ENCODE measurements at regions not wholly inside any gene's neighbourhood (a gene's known extent, or its start where the extent isn't known, plus 50 kb on each side); places are given as distances from the start of the nearest gene placed in this dataset.

- Mint-ChIP-seq H3K9me3 (ENCODE audit: unreplicated experiment) (no peaks in the 10 kb centered on the region), H3K27ac (ENCODE audit: unreplicated experiment) (no peak overlapping the region), H3K36me3 (ENCODE audit: unreplicated experiment) (no peaks in the 10 kb centered on the region), H3K27me3 (ENCODE audit: unreplicated experiment) (no peaks in the 10 kb centered on the region), H3K4me1 (ENCODE audit: low read depth, unreplicated experiment) (no peaks in the 10 kb centered on the region), H3K4me3 (ENCODE audit: unreplicated experiment) (no peak overlapping the region)
- no peak for DNase-seq
- TF ChIP-seq CTCF (IDR thresholded peaks at IDR 0.05; ENCODE audit: partially characterized antibody, unreplicated experiment), result no peak
Measured at GRCh38 chr3:159416856-159417255, 571.8 kb upstream of the IL12A start.

GRCh38 chr3:159417761-159418160 is 570.9 kb upstream of the IL12A start:
- no peaks in the 10 kb centered on the region for H3K36me3 Mint-ChIP-seq (ENCODE audit: unreplicated experiment)
- DNase-seq, result no peak
- no peaks in the 10 kb centered on the region for H3K9me3 Mint-ChIP-seq (ENCODE audit: unreplicated experiment)
- H3K27ac Mint-ChIP-seq (ENCODE audit: unreplicated experiment), result no peak overlapping the region
- no peaks in the 10 kb centered on the region for H3K27me3 Mint-ChIP-seq (ENCODE audit: unreplicated experiment)
- no peak for TF ChIP-seq CTCF (IDR thresholded peaks at IDR 0.05; ENCODE audit: partially characterized antibody, unreplicated experiment)
- H3K4me3 Mint-ChIP-seq (ENCODE audit: unreplicated experiment), result no peak overlapping the region
- no peaks in the 10 kb centered on the region for H3K4me1 Mint-ChIP-seq (ENCODE audit: low read depth, unreplicated experiment)

GRCh38 chr3:159418571-159419526 is 569.8 kb upstream of the IL12A start:
- Mint-ChIP-seq H3K27ac (ENCODE audit: unreplicated experiment) (no peak overlapping the region), H3K4me3 (ENCODE audit: unreplicated experiment) (no peak overlapping the region), H3K4me1 (ENCODE audit: low read depth, unreplicated experiment) (no peaks in the 10 kb centered on the region), H3K9me3 (ENCODE audit: unreplicated experiment) (no peaks in the 10 kb centered on the region), H3K27me3 (ENCODE audit: unreplicated experiment) (no peaks in the 10 kb centered on the region), H3K36me3 (ENCODE audit: unreplicated experiment) (no peaks in the 10 kb centered on the region)
- no peak for TF ChIP-seq CTCF (IDR thresholded peaks at IDR 0.05; ENCODE audit: partially characterized antibody, unreplicated experiment)
- DNase-seq, result no peak

- no peak overlapping the region for H3K27ac Mint-ChIP-seq (ENCODE audit: unreplicated experiment)
- no peaks in the 10 kb centered on the region for H3K27me3 Mint-ChIP-seq (ENCODE audit: unreplicated experiment)
- no peak overlapping the region for H3K4me3 Mint-ChIP-seq (ENCODE audit: unreplicated experiment)
- H3K4me1 Mint-ChIP-seq (ENCODE audit: low read depth, unreplicated experiment), result no peaks in the 10 kb centered on the region
- no peak for TF ChIP-seq CTCF (IDR thresholded peaks at IDR 0.05; ENCODE audit: partially characterized antibody, unreplicated experiment)
- no peaks in the 10 kb centered on the region for H3K9me3 Mint-ChIP-seq (ENCODE audit: unreplicated experiment)
- no peaks in the 10 kb centered on the region for H3K36me3 Mint-ChIP-seq (ENCODE audit: unreplicated experiment)
- DNase-seq, result no peak
Measured at GRCh38 chr3:159429702-159430101, 558.9 kb upstream of the IL12A start.

DNA sequence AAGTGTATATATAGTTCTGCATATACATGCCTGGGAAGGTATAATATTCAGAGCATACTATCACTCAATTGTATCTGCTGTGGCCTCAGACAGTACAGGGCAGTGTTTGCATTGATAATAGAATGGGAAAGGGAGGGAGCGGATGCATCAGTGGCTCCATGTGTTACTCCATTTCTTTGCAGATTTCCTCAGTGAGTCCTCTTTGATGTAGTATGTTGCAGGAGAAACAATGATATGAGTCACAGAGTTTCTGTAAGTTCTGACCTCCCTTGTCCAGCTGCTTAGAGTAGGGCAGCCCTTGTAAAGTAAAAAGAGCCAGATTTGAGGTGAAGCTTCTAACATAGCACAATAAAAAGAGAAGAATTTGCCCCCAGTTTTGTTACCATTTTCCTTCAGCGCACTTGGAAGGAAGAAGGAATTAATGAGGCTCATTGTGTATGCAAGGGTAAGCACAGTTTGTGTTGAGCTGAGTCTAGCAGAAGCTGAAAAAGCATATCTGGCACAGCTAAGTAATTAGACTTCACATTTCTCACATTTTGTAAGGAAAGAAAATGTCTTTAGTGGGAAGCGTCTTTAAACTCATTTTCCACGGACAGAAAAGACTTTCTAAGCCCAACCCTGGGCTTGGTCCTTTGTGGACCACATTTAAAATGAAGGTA is 555.8 kb upstream of the IL12A start:
- no peaks in the 10 kb centered on the region for H3K36me3 Mint-ChIP-seq (ENCODE audit: unreplicated experiment)
- H3K4me1 Mint-ChIP-seq (ENCODE audit: low read depth, unreplicated experiment), result no peaks in the 10 kb centered on the region
- H3K27me3 Mint-ChIP-seq (ENCODE audit: unreplicated experiment), result no peaks in the 10 kb centered on the region
- TF ChIP-seq CTCF (IDR thresholded peaks at IDR 0.05; ENCODE audit: partially characterized antibody, unreplicated experiment), result no peak
- H3K4me3 Mint-ChIP-seq (ENCODE audit: unreplicated experiment), result no peak overlapping the region
- no peak overlapping the region for H3K27ac Mint-ChIP-seq (ENCODE audit: unreplicated experiment)
- no peaks in the 10 kb centered on the region for H3K9me3 Mint-ChIP-seq (ENCODE audit: unreplicated experiment)
- no peak for DNase-seq
